ENCODE measurements at regions not wholly inside any gene's neighbourhood (a gene's known extent, or its start where the extent isn't known, plus 50 kb on each side); places are given as distances from the start of the nearest gene placed in this dataset.

DNA sequence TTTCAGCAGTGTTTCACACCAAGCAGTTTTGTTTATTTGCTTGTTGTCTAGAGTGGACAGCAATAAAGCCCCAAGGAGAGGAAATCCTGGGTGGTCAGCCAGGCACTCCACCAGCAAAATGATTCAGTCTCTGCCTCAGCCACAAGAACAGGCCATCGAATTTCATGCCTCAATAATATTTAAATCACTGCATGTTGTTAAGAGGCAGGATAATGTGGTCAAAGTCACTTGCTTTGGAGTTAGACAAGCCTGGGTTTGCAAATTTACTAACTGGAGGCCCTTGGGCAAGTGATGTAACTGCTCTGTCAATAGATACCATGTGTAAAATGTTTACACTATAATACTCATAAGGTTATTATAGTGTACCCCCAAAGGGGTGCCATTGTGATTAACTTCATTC is 349.6 kb downstream of the LMO4 start:
- Histone ChIP-seq H3K4me1 (ENCODE audit: insufficient read depth, low read length, poor library complexity, severe bottlenecking) (peaks cover 7% of the 10 kb centered on the region), H3K9me3 (ENCODE audit: low read depth, low read length, poor library complexity, severe bottlenecking) (no peaks in the 10 kb centered on the region), H3K27me3 (replicated peaks; ENCODE audit: insufficient read depth, low read depth, low read length, poor library complexity) (no peaks in the 10 kb centered on the region), H3K36me3 (ENCODE audit: insufficient read depth, low read length, poor library complexity, severe bottlenecking) (no peaks in the 10 kb centered on the region), H3K4me3 (ENCODE audit: low read depth, low read length, poor library complexity, severe bottlenecking) (no peak overlapping the region), H3K27ac (ENCODE audit: low read depth, low read length, poor library complexity, severe bottlenecking) (no peak overlapping the region)
- TF ChIP-seq EZH2 (IDR thresholded peaks at IDR 0.05; ENCODE audit: borderline replicate concordance, low read depth, low read length, poor library complexity, severe bottlenecking): no peak
- TF ChIP-seq, protein P1, sequence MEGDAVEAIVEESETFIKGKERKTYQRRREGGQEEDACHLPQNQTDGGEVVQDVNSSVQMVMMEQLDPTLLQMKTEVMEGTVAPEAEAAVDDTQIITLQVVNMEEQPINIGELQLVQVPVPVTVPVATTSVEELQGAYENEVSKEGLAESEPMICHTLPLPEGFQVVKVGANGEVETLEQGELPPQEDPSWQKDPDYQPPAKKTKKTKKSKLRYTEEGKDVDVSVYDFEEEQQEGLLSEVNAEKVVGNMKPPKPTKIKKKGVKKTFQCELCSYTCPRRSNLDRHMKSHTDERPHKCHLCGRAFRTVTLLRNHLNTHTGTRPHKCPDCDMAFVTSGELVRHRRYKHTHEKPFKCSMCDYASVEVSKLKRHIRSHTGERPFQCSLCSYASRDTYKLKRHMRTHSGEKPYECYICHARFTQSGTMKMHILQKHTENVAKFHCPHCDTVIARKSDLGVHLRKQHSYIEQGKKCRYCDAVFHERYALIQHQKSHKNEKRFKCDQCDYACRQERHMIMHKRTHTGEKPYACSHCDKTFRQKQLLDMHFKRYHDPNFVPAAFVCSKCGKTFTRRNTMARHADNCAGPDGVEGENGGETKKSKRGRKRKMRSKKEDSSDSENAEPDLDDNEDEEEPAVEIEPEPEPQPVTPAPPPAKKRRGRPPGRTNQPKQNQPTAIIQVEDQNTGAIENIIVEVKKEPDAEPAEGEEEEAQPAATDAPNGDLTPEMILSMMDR (conservative IDR thresholded peaks at IDR 0.05; ENCODE audit: low read depth, low read length): no peak
- ChIA-PET CTCF (no interaction called here), POLR2A (ENCODE audit: low non-redundant PET) (no interaction called here)
- no TSS peak for BruUV-seq (replicated peaks)
- intact Hi-C loops (cut with micrococcal nuclease; ENCODE audit: unreplicated experiment): no loop called here
- DNase-seq (ENCODE audit: low spot score): no peak

DNA sequence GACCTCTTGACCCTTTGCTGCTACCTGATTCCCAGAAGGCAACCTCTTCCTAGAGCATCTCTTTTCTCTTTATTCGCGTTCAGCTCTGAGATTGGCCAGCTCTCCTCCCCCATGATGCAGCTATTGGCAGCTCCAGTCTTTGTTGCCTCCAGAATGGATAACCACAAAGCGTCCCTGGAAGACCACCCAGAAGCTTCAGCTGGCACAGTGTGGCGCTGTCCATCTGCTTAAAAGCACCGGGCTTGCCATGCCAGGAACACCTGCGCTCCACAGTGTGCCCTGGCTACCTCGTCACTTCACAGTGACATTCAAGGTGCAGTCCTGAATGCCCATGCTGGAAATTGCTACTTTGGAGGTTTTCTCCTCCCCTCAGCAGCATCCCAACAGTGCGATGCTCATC is 353.9 kb downstream of the LMO4 start:
- TF ChIP-seq, protein P1 (conservative IDR thresholded peaks at IDR 0.05; ENCODE audit: low read depth, low read length): no peak
- TF ChIP-seq EZH2 (IDR thresholded peaks at IDR 0.05; ENCODE audit: borderline replicate concordance, low read depth, low read length, poor library complexity, severe bottlenecking): no peak
- DNase-seq (ENCODE audit: low spot score): no peak
- H3K36me3 ChIP-seq (ENCODE audit: insufficient read depth, low read length, poor library complexity, severe bottlenecking): no peaks in the 10 kb centered on the region
- BruUV-seq (replicated peaks): no TSS peak
- H3K9me3 ChIP-seq (ENCODE audit: low read depth, low read length, poor library complexity, severe bottlenecking): no peaks in the 10 kb centered on the region
- intact Hi-C loops (cut with micrococcal nuclease; ENCODE audit: unreplicated experiment): loop anchor here (5.0 kb wide), 1 partner anchor 95 kb away; no protein-coding TSS in a partner anchor
- H3K4me3 ChIP-seq (ENCODE audit: low read depth, low read length, poor library complexity, severe bottlenecking): no peak overlapping the region
- POLR2A ChIA-PET (ENCODE audit: low non-redundant PET): no interaction called here
- H3K4me1 ChIP-seq (ENCODE audit: insufficient read depth, low read length, poor library complexity, severe bottlenecking): peaks cover 38% of the 10 kb centered on the region
- CTCF ChIA-PET: interaction anchor here (0.6 kb wide), 1 partner anchor 150 kb away, joined by 6 read pairs; no protein-coding TSS in a partner anchor
- H3K27ac ChIP-seq (ENCODE audit: low read depth, low read length, poor library complexity, severe bottlenecking): no peak overlapping the region
- H3K27me3 ChIP-seq (replicated peaks; ENCODE audit: insufficient read depth, low read depth, low read length, poor library complexity): no peaks in the 10 kb centered on the region

DNA sequence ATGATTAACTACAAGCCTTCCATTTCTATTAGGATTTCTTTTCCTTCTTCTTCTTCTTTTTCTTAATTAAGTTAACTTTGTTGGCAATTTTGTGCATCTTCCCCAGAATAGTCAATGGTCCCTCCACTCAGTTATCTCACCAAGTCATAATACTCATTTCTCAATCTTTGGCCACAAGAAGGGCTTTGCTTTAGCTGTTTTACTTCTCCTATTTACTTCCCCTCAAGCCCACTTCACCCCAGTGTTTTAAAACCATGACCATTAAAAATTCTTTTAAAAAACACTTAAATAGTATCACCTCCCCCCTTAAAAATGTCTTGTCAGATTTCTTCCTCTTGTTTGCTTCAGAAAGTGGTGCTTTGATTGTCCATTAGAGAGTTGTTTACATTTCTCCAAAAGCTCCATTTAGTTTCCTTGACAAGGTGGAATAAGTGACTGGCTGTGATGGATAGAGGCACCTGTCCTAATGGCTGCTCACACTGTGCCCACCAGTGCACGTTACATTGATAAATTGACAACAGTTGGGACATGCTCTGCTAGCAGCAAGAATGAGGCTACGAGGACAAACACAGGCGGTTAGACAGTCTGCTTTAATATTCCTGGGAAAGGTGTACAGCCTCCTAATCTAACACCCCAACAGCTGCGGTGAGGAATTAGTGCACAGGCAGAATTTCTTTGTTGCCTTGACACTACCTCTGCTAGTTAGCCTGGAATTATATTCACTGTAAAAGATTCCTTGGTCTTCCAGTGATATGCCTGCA is 354.7 kb downstream of the LMO4 start:
- CTCF ChIA-PET: interaction anchor here (0.6 kb wide), 1 partner anchor 149 kb away, joined by 6 read pairs; no protein-coding TSS in a partner anchor
- DNase-seq (ENCODE audit: low spot score): no peak
- no TSS peak for BruUV-seq (replicated peaks)
- no peaks in the 10 kb centered on the region for H3K36me3 ChIP-seq (ENCODE audit: insufficient read depth, low read length, poor library complexity, severe bottlenecking)
- intact Hi-C loops (cut with micrococcal nuclease; ENCODE audit: unreplicated experiment): loop anchor here (5.0 kb wide), 1 partner anchor 96 kb away; no protein-coding TSS in a partner anchor
- H3K4me1 ChIP-seq (ENCODE audit: insufficient read depth, low read length, poor library complexity, severe bottlenecking): peaks cover 38% of the 10 kb centered on the region
- H3K4me3 ChIP-seq (ENCODE audit: low read depth, low read length, poor library complexity, severe bottlenecking): peak overlapping the region; percentile 31
- POLR2A ChIA-PET (ENCODE audit: low non-redundant PET): no interaction called here
- TF ChIP-seq EZH2 (IDR thresholded peaks at IDR 0.05; ENCODE audit: borderline replicate concordance, low read depth, low read length, poor library complexity, severe bottlenecking): no peak
- TF ChIP-seq, protein P1 (conservative IDR thresholded peaks at IDR 0.05; ENCODE audit: low read depth, low read length): no peak
- no peaks in the 10 kb centered on the region for H3K9me3 ChIP-seq (ENCODE audit: low read depth, low read length, poor library complexity, severe bottlenecking)
- peak overlapping the region; percentile 80 for H3K27ac ChIP-seq (ENCODE audit: low read depth, low read length, poor library complexity, severe bottlenecking)
- no peaks in the 10 kb centered on the region for H3K27me3 ChIP-seq (replicated peaks; ENCODE audit: insufficient read depth, low read depth, low read length, poor library complexity)

Data from A673 (cell line).